HepG2 (cell line): ENCODE measurements at regions not wholly inside any gene's neighbourhood (a gene's known extent, or its start where the extent isn't known, plus 50 kb on each side); places are given as distances from the start of the nearest gene placed in this dataset.

Experiments
- ATAC-seq: fragments of 200-7000 bp; cut with Tn5 transposase; 3 replicates; pipeline ENCODE4 v1.9.1; 2020; ENCODE audit warnings: mild to moderate bottlenecking, moderate library complexity
- BruUV-seq: library from RNA; stranded (reverse); fragments of 400-500 nt; replicated peaks from 2 replicates; lab custom pipeline; 2021; lab: Mats Ljungman, UMichigan
- CTCF ChIA-PET: fragments of 300-600 bp; formaldehyde crosslinking; extraction: SDS; loops from one replicate; lab custom pipeline; 2021; ENCODE audit warnings: low total read pairs, inconsistent platforms, low intra/inter-chr PET ratio; lab: Yijun Ruan, JAX
- POLR2A ChIA-PET: fragments of 350-600 bp; sonication (Branson Sonifier 250); formaldehyde crosslinking; loops from one replicate; lab custom pipeline; 2020; ENCODE audit warnings: antibody characterized with exemption, inconsistent platforms; lab: Yijun Ruan, JAX
- DNase-seq: peaks from one replicate; pipeline ENCODE4 v3.0.0-alpha.2; 2015; ENCODE audit warnings: low spot score
- FAIRE-seq: peaks from 3 replicates; lab custom pipeline; 2011; peaks lifted over from hg19 to GRCh38; lab: Jason Lieb, UNC
- H2AFZ ChIP-seq: one replicate; pipeline ENCODE4 v1.6.1; 2011; ENCODE audit warnings: low read length, inconsistent platforms
- H3K27ac ChIP-seq: fragments of 300-600 bp; 3 replicates; pipeline ENCODE4 v1.8.0; 2011; ENCODE audit warnings: mixed run types, mild to moderate bottlenecking, mixed read lengths, low read length, inconsistent platforms; ENCODE audit not compliant: insufficient read depth; ENCODE audit errors: extremely low read length
- H3K27me3 ChIP-seq, 2 experiments: fragments of 200-600 bp in 1 of 2; 2 replicates in 1 of 2; 3 replicates in 1 of 2; pipeline versions ENCODE4 v1.6.0 to v1.8.0; 2011; ENCODE audit warnings: low read length in 2 of 2, mild to moderate bottlenecking in 2 of 2, moderate library complexity in 2 of 2, inconsistent platforms in 1 of 2; ENCODE audit not compliant: insufficient read depth in 2 of 2, control insufficient read depth in 1 of 2
- H3K36me3 ChIP-seq, 2 experiments: fragments of 200-600 bp in 1 of 2; replicated peaks in 1 of 2; 2 replicates in 1 of 2; 3 replicates in 1 of 2; pipeline versions ENCODE4 v1.5.1 to v1.8.0; 2011; ENCODE audit warnings: low read length in 2 of 2, inconsistent platforms in 1 of 2; ENCODE audit not compliant: insufficient read depth in 2 of 2, control insufficient read depth in 1 of 2
- H3K4me1 ChIP-seq: 2 replicates; pipeline ENCODE4 v1.5.1; 2012; ENCODE audit warnings: low read length, inconsistent platforms; ENCODE audit not compliant: insufficient read depth
- H3K4me2 ChIP-seq: 2 replicates; pipeline ENCODE4 v1.6.0; 2011; ENCODE audit warnings: low read depth, low read length, inconsistent platforms
- H3K4me3 ChIP-seq, 3 experiments: fragments of 200-600 bp in 1 of 3; sonication (generic), shearing (Covaris generic) in 1 of 3; replicated peaks in 1 of 3; 2 replicates each; pipeline ENCODE4 v1.5.1; 2011 to 2016; ENCODE audit warnings: low read length in 3 of 3, inconsistent platforms in 2 of 3, low read depth in 2 of 3, mild to moderate bottlenecking in 2 of 3, control low read depth in 1 of 3, mixed read lengths in 1 of 3; ENCODE audit not compliant: insufficient read depth in 1 of 3
- H3K79me2 ChIP-seq: one replicate; pipeline ENCODE4 v1.6.1; 2011; ENCODE audit warnings: low read length, inconsistent platforms; ENCODE audit not compliant: insufficient read depth
- H3K9ac ChIP-seq: 2 replicates; pipeline ENCODE4 v1.6.0; 2011; ENCODE audit warnings: mild to moderate bottlenecking, low read depth, low read length, inconsistent platforms; ENCODE audit not compliant: insufficient read depth
- H3K9me3 ChIP-seq: 2 replicates; pipeline ENCODE4 v1.5.1; 2012; ENCODE audit warnings: mild to moderate bottlenecking, low read length
- H4K20me1 ChIP-seq: 2 replicates; pipeline ENCODE4 v1.6.0; 2011; ENCODE audit warnings: inconsistent platforms, mild to moderate bottlenecking, low read length, moderate library complexity; ENCODE audit not compliant: insufficient read depth
- AGO1 ChIP-seq: fragments of 200-400 bp; formaldehyde crosslinking; IDR thresholded peaks from 2 replicates; pipeline ENCODE4 v1.6.1; 2017; ENCODE audit warnings: mild to moderate bottlenecking, low read depth, low read length, moderate library complexity; ENCODE audit not compliant: poor library complexity, severe bottlenecking
- CENPX ChIP-seq: sonication (generic); formaldehyde crosslinking; IDR thresholded peaks from 2 replicates; pipeline ENCODE4 v1.9.0; 2021; ENCODE audit warnings: mild to moderate bottlenecking, missing genetic modification reagents, moderate library complexity
- MBD4 ChIP-seq: IDR thresholded peaks from 2 replicates; pipeline ENCODE4 v1.6.1; 2012; ENCODE audit warnings: low read length, inconsistent platforms, borderline replicate concordance
- NKX3-1 ChIP-seq: sonication (generic); formaldehyde crosslinking; IDR thresholded peaks from 2 replicates; pipeline ENCODE4 v1.5.0; 2020; ENCODE audit warnings: missing genetic modification reagents
- NPAS2 ChIP-seq: sonication (generic); formaldehyde crosslinking; IDR thresholded peaks from 2 replicates; pipeline ENCODE4 v1.8.0; 2022; ENCODE audit warnings: mild to moderate bottlenecking, missing genetic modification reagents, borderline replicate concordance
- TFDP2 ChIP-seq: sonication (generic); formaldehyde crosslinking; IDR thresholded peaks from 2 replicates; pipeline ENCODE4 v1.4.0; 2020; ENCODE audit warnings: missing genetic modification reagents
- UBTF ChIP-seq: sonication (generic); formaldehyde crosslinking; IDR thresholded peaks from 2 replicates; pipeline ENCODE4 v1.4.0; 2020; ENCODE audit warnings: mild to moderate bottlenecking, missing genetic modification reagents
- ZFP37 ChIP-seq: sonication (generic); formaldehyde crosslinking; IDR thresholded peaks from 2 replicates; pipeline ENCODE4 v1.4.0; 2020; ENCODE audit warnings: missing genetic modification reagents, borderline replicate concordance
- ZKSCAN1 ChIP-seq: fragments of 150-350 bp; IDR thresholded peaks from 2 replicates; pipeline ENCODE4 v1.6.1; 2014; ENCODE audit warnings: low read length
- ZNF547 ChIP-seq: sonication (generic); formaldehyde crosslinking; IDR thresholded peaks from 2 replicates; pipeline ENCODE4 v1.5.1; 2020; ENCODE audit warnings: mild to moderate bottlenecking, missing genetic modification reagents
- ZNF703 ChIP-seq: sonication (generic); formaldehyde crosslinking; IDR thresholded peaks from 2 replicates; pipeline ENCODE4 v1.5.1; 2020; ENCODE audit warnings: missing genetic modification reagents, mild to moderate bottlenecking, moderate library complexity, borderline replicate concordance
- ZNF724P ChIP-seq: sonication (generic); formaldehyde crosslinking; IDR thresholded peaks from 2 replicates; pipeline ENCODE4 v1.8.0; 2022; ENCODE audit warnings: missing genetic modification reagents, borderline replicate concordance
- WGBS: methylation state at CpG from one replicate; pipeline ENCODE4 v1.1.6; 2017; ENCODE audit warnings: low lambda C conversion rate; 5-methylcytosine and 5-hydroxymethylcytosine counted together
- in situ Hi-C: cut with HindIII; loops from 2 replicates; pipeline ENCODE4 v1.10.0; 2017; ENCODE audit warnings: low pct_unique_long_range_greater_than_20kb; ENCODE audit not compliant: extremely low pct_ligation_motif_present
- intact Hi-C: fragments of 100-400 bp; cut with micrococcal nuclease; formaldehyde crosslinking; loops from one replicate; pipeline ENCODE4 v1.10.0; 2022; ENCODE audit not compliant: unreplicated experiment
- TF ChIP-seq, protein P1 (sequence below): sonication (generic); formaldehyde crosslinking; IDR thresholded peaks from 2 replicates; pipeline ENCODE4 v1.5.0; 2020; ENCODE audit warnings: mild to moderate bottlenecking, missing genetic modification reagents, borderline replicate concordance
- TF ChIP-seq, protein P2 (sequence below): sonication (generic); formaldehyde crosslinking; IDR thresholded peaks from 2 replicates; pipeline ENCODE4 v1.4.0; 2020; ENCODE audit warnings: missing genetic modification reagents
- TF ChIP-seq, protein P3 (sequence below): IDR thresholded peaks from 2 replicates; pipeline ENCODE4 v1.6.1; 2016

GRCh38 chr10:90993340-90993739 is 72.5 kb upstream of the ANKRD1 start:
- no peak overlapping the region for H3K4me3 ChIP-seq
- 34% methylated on average over 3 of the region's 3 CpGs for WGBS

More at GRCh38 chr10:90993340-90993739, 72.5 kb upstream of the ANKRD1 start:
- no peak for FAIRE-seq
- Histone ChIP-seq H2AFZ (no peak overlapping the region), H3K9me3 (no peaks in the 10 kb centered on the region), H4K20me1 (no peaks in the 10 kb centered on the region), H3K36me3 (no peaks in the 10 kb centered on the region), H3K4me1 (no peaks in the 10 kb centered on the region), H3K4me2 (no peak overlapping the region), H3K79me2 (no peaks in the 10 kb centered on the region), H3K27ac (no peak overlapping the region), H3K27me3 (no peaks in the 10 kb centered on the region), H3K9ac (no peak overlapping the region)
- in situ Hi-C loops (no loop called here), intact Hi-C loops (no loop called here)
- no peak for ATAC-seq
- ChIA-PET CTCF (no interaction called here), POLR2A (no interaction called here)
- no peak for DNase-seq
- TF ChIP-seq ZFP37 (CRISPR knock-in tag) (no peak), ZNF724P (no peak), UBTF (CRISPR knock-in tag) (no peak), ZNF703 (no peak), NPAS2 (CRISPR knock-in tag) (no peak), CENPX (CRISPR knock-in tag) (no peak), TFDP2 (CRISPR knock-in tag) (no peak), AGO1 (no peak), ZKSCAN1 (no peak), MBD4 (no peak), ZNF547 (CRISPR knock-in tag) (no peak), NKX3-1 (CRISPR knock-in tag) (no peak)
- TF ChIP-seq, protein P1, sequence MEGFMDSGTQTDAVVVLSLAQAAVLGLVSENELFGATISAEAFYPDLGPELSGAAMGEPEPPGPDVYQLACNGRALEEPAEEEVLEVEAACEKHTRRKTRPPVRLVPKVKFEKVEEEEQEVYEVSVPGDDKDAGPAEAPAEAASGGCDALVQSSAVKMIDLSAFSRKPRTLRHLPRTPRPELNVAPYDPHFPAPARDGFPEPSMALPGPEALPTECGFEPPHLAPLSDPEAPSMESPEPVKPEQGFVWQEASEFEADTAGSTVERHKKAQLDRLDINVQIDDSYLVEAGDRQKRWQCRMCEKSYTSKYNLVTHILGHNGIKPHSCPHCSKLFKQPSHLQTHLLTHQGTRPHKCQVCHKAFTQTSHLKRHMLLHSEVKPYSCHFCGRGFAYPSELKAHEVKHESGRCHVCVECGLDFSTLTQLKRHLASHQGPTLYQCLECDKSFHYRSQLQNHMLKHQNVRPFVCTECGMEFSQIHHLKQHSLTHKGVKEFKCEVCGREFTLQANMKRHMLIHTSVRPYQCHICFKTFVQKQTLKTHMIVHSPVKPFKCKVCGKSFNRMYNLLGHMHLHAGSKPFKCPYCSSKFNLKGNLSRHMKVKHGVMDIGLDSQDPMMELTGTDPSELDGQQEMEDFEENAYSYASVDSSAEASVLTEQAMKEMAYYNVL (CRISPR knock-in tag): no peak
- TF ChIP-seq, protein P2, sequence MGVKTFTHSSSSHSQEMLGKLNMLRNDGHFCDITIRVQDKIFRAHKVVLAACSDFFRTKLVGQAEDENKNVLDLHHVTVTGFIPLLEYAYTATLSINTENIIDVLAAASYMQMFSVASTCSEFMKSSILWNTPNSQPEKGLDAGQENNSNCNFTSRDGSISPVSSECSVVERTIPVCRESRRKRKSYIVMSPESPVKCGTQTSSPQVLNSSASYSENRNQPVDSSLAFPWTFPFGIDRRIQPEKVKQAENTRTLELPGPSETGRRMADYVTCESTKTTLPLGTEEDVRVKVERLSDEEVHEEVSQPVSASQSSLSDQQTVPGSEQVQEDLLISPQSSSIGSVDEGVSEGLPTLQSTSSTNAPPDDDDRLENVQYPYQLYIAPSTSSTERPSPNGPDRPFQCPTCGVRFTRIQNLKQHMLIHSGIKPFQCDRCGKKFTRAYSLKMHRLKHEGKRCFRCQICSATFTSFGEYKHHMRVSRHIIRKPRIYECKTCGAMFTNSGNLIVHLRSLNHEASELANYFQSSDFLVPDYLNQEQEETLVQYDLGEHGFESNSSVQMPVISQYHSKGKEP: no peak
- TF ChIP-seq, protein P3, sequence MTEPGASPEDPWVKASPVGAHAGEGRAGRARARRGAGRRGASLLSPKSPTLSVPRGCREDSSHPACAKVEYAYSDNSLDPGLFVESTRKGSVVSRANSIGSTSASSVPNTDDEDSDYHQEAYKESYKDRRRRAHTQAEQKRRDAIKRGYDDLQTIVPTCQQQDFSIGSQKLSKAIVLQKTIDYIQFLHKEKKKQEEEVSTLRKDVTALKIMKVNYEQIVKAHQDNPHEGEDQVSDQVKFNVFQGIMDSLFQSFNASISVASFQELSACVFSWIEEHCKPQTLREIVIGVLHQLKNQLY (CRISPR knock-in tag): no peak
- no TSS peak for BruUV-seq
